Stomach smooth muscle (tissue), 2 donors: ENCODE measurements at regions not wholly inside any gene's neighbourhood (a gene's known extent, or its start where the extent isn't known, plus 50 kb on each side); places are given as distances from the start of the nearest gene placed in this dataset.
"Not testable (repeated sequence)": the region's sequence is repeated elsewhere in the genome, so short reads cannot be mapped to it uniquely, and the experiment has no call there.

Experiments used
- H3K27ac ChIP-seq: one replicate; pipeline ENCODE4 v1.7.0; 2013; ENCODE audit warnings: mild to moderate bottlenecking, low read length, inconsistent platforms
- H3K27me3 ChIP-seq, 2 donors: one replicate each; pipeline ENCODE4 v1.7.0; 2013; ENCODE audit warnings: low read length in 2 of 2; ENCODE audit not compliant: insufficient read depth in 2 of 2, control insufficient read depth in 1 of 2
- H3K36me3 ChIP-seq, 2 donors: one replicate each; pipeline ENCODE4 v1.7.0; 2013; ENCODE audit warnings: low read length in 2 of 2; ENCODE audit not compliant: control insufficient read depth in 2 of 2, insufficient read depth in 2 of 2
- H3K4me1 ChIP-seq: one replicate; pipeline ENCODE4 v1.7.0; 2013; ENCODE audit warnings: low read length; ENCODE audit not compliant: control insufficient read depth, insufficient read depth
- H3K4me3 ChIP-seq, 2 donors: one replicate each; pipeline ENCODE4 v1.7.0; 2013; ENCODE audit warnings: low read length in 2 of 2
- H3K9ac ChIP-seq, 2 donors: one replicate each; pipeline ENCODE4 v1.7.0; 2013; ENCODE audit warnings: low read length in 2 of 2, mild to moderate bottlenecking in 1 of 2
- H3K9me3 ChIP-seq, 2 donors: one replicate each; pipeline ENCODE4 v1.7.0; 2013; ENCODE audit warnings: low read length in 2 of 2; ENCODE audit not compliant: control insufficient read depth in 2 of 2
- donor health status: healthy.
- donor health status: Pancreatic carcinoma.

DNA sequence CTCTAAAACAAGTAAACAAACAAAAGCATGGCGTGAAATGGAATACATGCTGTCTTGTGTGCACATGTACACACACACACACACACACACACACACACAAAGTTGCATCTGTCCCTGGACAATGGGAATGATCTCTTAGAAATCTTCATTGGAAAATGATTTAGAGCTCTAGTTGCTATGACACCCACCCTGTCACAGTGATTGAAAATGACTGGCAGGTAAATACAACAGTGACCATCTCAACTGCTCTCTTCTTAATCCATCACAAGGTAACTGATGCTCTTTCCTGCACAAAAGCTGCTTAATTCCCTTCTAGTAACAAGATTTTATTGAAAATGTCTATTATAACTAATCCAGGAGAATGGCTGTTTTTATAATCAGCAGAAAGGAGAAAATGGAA, 1011.7 kb upstream of the GYPC start:
- no peak overlapping the region for H3K9ac ChIP-seq
- no peak overlapping the region for H3K27ac ChIP-seq
- H3K4me1 ChIP-seq, result no peaks in the 10 kb centered on the region
- H3K9me3 ChIP-seq, result no peaks in the 10 kb centered on the region
- no peaks in the 10 kb centered on the region for H3K36me3 ChIP-seq
- H3K4me3 ChIP-seq, result no peak overlapping the region
- H3K27me3 ChIP-seq, result no peaks in the 10 kb centered on the region

DNA sequence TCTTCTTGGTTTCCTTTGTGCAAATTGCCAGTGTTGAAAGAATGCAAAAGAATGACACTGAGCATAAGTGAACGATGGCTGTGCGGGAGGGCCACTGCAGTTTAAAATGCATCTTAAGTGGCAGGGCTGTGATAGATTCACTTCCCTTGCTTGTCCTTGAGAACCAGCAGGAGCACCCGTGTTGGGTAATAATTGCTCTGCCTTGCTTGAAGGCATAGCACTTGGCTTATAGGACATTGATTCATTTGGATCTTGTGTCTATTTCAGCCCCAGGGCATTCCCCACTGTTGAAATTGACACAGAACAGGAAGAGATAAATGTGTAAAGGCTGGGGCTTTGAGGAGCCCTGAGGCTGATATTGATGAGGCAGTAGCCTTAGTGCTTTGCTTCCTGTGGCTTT, 1003.7 kb upstream of the GYPC start:
- Histone ChIP-seq H3K27ac (no peak overlapping the region), H3K9ac (no peak overlapping the region), H3K36me3 (no peaks in the 10 kb centered on the region), H3K4me3 (no peak overlapping the region), H3K27me3 (no peaks in the 10 kb centered on the region), H3K9me3 (peaks cover 0 to 4% of the 10 kb centered on the region in 2 donors), H3K4me1 (no peaks in the 10 kb centered on the region)

DNA sequence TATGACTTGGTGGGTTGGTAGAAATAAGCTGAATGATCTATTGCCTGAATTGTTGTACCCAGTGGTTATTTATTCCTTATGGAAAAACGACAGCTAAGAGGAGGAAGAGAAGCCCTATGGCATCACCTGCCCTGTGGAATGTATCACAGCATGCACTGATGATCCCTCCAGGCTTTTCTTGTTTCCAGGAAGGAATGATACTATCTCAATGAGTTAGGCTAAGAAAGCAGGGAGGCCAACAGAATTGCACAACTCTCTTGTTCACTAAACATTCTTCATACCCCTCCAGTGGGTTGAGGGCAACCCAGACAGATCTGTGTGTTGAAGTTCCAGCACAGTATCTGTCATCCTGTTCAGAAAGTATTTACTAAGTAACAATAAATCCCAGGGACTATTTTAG, 1001.7 kb upstream of the GYPC start:
- H3K27me3 ChIP-seq, result no peaks in the 10 kb centered on the region
- no peak overlapping the region for H3K27ac ChIP-seq
- H3K4me1 ChIP-seq, result no peaks in the 10 kb centered on the region
- H3K36me3 ChIP-seq, result no peaks in the 10 kb centered on the region
- H3K9ac ChIP-seq, result no peak overlapping the region
- H3K9me3 ChIP-seq, result peaks cover 0 to 4% of the 10 kb centered on the region in 2 donors
- H3K4me3 ChIP-seq, result no peak overlapping the region

DNA sequence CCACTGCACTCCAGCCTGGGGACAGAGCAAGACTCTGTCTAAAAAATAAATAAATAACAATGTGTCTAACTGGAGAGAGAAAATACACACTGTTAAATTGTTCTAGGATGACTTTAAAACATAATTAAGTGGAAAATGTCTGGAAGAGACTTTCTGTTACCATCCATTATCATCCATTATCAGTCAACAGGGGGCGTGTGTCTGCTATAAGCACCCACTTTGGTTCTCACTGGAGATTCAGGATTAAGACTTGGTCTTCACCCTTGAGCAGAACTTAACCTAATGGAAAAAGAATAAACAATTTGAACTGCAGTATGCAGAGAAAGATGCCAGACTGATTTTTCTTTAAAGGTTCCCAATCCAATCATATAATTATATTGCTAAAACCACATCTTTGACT, 999.8 kb upstream of the GYPC start:
- no peak overlapping the region for H3K4me3 ChIP-seq
- H3K4me1 ChIP-seq, result no peaks in the 10 kb centered on the region
- H3K36me3 ChIP-seq, result no peaks in the 10 kb centered on the region
- no peak overlapping the region for H3K27ac ChIP-seq
- H3K9me3 ChIP-seq, result peaks cover 0 to 4% of the 10 kb centered on the region in 2 donors
- H3K27me3 ChIP-seq, result no peaks in the 10 kb centered on the region
- H3K9ac ChIP-seq, result no peak overlapping the region

DNA sequence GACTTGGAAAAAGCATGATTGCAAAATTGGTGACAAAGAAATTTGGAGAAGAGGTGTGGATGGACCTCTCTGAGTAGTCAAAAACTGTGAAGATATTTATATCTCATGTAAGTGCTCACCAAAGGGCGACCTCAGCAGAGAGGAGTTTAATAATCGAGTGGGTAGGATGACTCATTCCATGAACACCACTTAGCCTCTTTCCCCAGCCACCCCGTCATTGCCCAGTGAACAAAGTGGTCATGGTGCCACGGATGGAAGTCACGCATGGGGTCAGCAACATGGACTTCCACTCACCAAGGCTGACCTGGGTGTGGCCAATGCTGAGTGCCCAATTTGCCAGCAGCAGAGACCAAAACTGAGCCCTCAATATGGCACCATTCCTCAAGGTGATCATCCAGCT, 997.4 kb upstream of the GYPC start:
- Histone ChIP-seq H3K9ac (no peak overlapping the region), H3K4me3 (no peak overlapping the region), H3K9me3 (no peaks in the 10 kb centered on the region), H3K36me3 (no peaks in the 10 kb centered on the region), H3K27me3 (no peaks in the 10 kb centered on the region), H3K4me1 (no peaks in the 10 kb centered on the region), H3K27ac (no peak overlapping the region)

DNA sequence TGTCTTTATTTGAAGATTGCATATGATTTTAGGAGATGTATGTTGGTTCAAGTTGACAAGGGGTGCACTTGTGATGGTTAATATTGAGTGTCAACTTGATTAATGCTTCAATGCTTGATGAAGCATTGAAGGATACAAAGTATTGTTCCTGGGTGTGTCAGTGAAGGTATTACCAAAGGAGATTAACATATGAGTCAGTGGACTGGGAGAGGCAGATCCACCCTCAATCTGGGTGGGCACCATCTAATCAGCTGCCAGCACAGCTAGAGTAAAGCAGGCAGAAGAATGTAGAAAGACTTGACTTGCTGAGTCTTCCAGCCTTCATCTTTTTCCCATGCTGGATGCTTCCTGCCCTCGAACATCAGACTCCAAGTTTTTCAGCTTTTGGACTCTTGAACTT, 995.6 kb upstream of the GYPC start:
- H3K9ac ChIP-seq, H3K27ac ChIP-seq, H3K9me3 ChIP-seq, H3K36me3 ChIP-seq, H3K4me3 ChIP-seq, H3K4me1 ChIP-seq, H3K27me3 ChIP-seq: not testable (repeated sequence)

DNA sequence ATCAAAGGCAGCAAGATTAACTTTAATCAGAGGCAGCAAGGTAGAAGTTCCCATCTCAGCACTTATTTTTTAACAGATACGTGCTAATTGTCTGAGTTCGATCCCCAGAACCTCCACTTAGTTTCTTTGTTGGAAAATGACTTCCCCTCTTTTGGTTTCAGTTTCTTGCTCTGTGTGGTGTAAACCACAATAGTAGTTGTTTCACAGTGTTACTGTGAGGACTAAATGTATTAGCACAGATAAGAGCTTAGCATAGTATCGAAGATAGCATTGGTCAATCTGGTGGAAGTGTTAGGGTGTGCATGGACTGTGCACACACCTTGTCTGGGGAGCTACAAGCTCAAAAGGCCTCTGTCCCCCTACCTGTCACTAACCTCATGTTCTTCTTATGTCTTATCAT, 988.3 kb upstream of the GYPC start:
- no peak overlapping the region for H3K27ac ChIP-seq
- no peak overlapping the region for H3K9ac ChIP-seq
- H3K36me3 ChIP-seq, result no peaks in the 10 kb centered on the region
- no peaks in the 10 kb centered on the region for H3K9me3 ChIP-seq
- no peaks in the 10 kb centered on the region for H3K27me3 ChIP-seq
- H3K4me3 ChIP-seq, result no peak overlapping the region
- H3K4me1 ChIP-seq, result no peaks in the 10 kb centered on the region

DNA sequence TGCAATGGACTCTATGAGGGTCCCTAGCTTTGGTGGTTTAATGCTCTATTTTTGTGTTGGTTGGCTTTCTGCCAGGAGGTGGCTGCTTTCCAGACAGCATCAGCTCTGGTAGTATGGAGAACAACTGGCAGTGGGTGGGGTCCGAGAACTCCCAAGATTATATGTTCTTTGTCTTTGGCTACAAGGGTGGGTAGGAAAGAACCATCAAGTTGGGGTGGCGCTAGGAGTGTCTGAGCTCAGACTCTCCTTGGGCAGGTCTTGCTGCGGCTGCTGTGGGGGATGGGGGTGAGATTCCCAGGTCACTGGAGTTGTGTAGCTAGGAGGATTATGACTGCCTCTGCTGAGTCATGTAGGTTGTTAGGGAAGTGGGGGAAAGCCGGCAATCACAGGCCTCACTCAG, 976.1 kb upstream of the GYPC start:
- H3K27me3 ChIP-seq, result no peaks in the 10 kb centered on the region
- no peak overlapping the region for H3K27ac ChIP-seq
- no peaks in the 10 kb centered on the region for H3K9me3 ChIP-seq
- H3K4me1 ChIP-seq, result no peaks in the 10 kb centered on the region
- H3K9ac ChIP-seq, result no peak overlapping the region
- H3K4me3 ChIP-seq, result no peak overlapping the region
- no peaks in the 10 kb centered on the region for H3K36me3 ChIP-seq

DNA sequence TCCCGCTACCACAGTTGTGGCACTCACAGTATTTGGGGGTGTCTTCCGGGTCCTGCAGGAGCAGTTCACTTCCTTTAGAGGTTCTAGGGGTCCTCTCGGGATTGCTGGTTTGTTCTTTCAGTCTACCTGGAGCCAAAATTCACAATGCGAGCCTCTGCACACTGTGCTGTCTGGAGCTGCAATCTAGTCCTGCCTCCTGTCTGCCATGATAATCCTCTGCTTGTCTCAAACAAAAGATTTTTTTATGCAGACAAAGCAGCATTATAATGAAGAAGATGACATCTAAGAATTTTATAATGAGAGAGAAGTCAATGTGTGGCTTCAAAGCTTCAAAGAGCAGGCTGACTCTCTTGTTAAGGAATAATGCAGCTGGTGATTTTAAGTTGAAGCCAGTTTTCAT, 975.1 kb upstream of the GYPC start:
- Histone ChIP-seq H3K27ac (no peak overlapping the region), H3K36me3 (no peaks in the 10 kb centered on the region), H3K4me3 (no peak overlapping the region), H3K27me3 (no peaks in the 10 kb centered on the region), H3K9ac (no peak overlapping the region), H3K4me1 (no peaks in the 10 kb centered on the region), H3K9me3 (no peaks in the 10 kb centered on the region)

DNA sequence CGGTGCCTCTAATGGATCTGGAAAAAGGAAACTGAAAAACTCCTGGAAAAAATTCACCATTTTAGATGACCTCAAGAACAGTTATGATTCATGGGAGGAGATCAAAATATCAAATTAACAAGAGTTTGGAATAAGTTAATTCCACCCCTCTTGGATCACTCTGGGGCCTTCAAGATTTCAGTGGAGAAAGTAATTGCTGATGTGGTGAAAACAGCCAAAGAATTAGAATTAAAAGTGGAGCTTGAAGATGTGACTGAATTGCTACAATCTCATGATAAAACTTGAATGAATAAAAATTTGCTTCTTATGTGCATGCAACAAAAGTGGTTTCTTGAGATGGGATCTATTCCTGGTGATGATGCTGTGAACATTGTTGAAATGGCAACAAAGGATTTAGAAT, 974.4 kb upstream of the GYPC start:
- no peak overlapping the region for H3K4me3 ChIP-seq
- peaks cover 0 to 3% of the 10 kb centered on the region in 2 donors for H3K9me3 ChIP-seq
- no peaks in the 10 kb centered on the region for H3K27me3 ChIP-seq
- no peak overlapping the region for H3K27ac ChIP-seq
- H3K36me3 ChIP-seq, result no peaks in the 10 kb centered on the region
- no peaks in the 10 kb centered on the region for H3K4me1 ChIP-seq
- H3K9ac ChIP-seq, result no peak overlapping the region

DNA sequence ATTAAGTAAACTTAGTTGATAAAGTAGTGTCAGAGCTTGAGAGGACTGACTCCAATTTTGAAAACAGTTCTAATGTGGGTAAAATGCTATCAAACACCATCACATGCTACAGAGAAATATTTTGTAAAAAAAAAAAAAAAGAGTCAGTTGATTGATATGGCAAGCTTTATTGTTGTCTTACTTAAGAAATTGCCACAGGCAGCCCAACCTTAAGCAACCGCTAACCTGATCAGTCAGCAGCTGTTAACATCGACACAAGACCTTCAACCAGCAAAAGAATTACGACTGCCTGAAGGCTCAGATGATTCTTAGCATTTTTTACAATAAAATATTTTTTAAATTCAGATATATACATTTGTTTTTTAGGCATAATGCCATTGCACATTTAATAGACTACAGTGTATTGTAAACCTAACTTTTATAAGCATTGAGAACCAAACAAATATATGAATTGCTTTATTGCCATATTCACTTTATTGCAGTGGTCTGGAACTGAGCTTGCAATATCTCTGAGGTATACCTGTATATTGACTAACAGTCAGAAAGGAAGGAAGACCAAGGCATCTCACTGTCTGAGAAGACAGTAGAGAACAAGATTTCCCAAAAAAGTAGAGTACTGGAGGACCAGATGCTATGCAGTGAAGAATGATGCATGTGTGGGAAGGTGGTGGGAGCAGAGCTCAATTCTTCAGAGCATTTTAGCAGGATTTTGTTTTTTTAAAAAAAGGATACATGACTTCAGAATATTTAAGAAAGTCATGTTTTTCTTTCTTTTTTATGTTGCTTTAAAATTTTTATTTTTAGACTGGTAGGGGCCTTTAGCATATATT, 973.8 kb upstream of the GYPC start:
- no peaks in the 10 kb centered on the region for H3K27me3 ChIP-seq
- H3K4me3 ChIP-seq, result no peak overlapping the region
- H3K27ac ChIP-seq, result no peak overlapping the region
- no peaks in the 10 kb centered on the region for H3K36me3 ChIP-seq
- no peak overlapping the region for H3K9ac ChIP-seq
- no peaks in the 10 kb centered on the region for H3K4me1 ChIP-seq
- peaks cover 0 to 3% of the 10 kb centered on the region in 2 donors for H3K9me3 ChIP-seq
